ENCODE measurements at regions not wholly inside any gene's neighbourhood (a gene's known extent, or its start where the extent isn't known, plus 50 kb on each side); places are given as distances from the start of the nearest gene placed in this dataset.

DNA sequence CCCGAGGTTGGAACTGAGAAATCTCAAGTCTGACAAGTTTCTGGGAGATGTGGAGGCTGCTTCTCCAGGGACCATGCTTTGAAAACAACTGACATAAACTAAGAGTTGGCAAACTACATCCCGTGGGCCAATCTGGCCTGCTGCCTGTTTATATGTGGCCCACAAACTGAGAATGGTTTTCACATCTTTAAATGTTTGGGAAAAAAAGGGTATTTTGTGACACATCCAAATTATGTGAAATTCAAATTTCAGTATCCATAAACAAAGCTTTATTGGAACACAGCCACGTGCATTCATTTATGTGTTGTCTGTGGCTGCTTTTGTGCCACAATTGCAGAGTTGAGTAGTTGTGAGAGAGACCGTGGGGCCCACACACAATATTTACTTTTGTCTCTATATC, 163.8 kb upstream of the PIRT start:
- H3K4me1 ChIP-seq (ENCODE audit: control insufficient read depth, insufficient read depth, low read length) = peaks cover 4% of the 10 kb centered on the region
- no peaks in the 10 kb centered on the region for H3K36me3 ChIP-seq (ENCODE audit: control insufficient read depth, insufficient read depth, low read length)
- no CpG with 5 or more reads among the region's 4 CpGs for WGBS (ENCODE audit: insufficient coverage)
- H3K4me3 ChIP-seq (ENCODE audit: low read depth, low read length) = no peak overlapping the region
- peak in 1 of 6 donors; percentile 68 for DNase-seq (ENCODE audit: low read depth in 4 of 6, low spot score in 6 of 6)
- no peaks in the 10 kb centered on the region for H3K27me3 ChIP-seq (ENCODE audit: control insufficient read depth, insufficient read depth, low read length)
- no peaks in the 10 kb centered on the region for H3K9me3 ChIP-seq (ENCODE audit: control insufficient read depth, insufficient read depth, low read length)
- no peak overlapping the region for H3K27ac ChIP-seq (ENCODE audit: low read depth, low read length)

DNA sequence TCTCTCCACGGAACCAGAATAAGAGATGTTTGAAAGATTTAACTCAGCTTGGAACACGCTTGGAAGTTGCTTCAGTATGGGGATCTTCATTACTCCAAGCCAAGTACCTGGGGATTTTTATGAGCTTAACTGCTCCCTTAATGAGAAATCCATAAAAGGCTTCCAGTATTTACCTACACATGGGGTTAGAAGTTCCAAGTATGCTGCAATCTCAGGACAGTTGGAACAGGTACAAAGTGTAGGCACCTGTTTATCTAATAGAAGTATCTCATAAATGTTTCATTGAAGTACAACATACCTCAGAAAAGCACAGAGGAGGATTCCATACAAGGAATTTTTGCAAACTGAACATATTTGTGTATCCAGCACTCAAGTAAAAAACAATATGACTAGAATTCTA, 161.6 kb upstream of the PIRT start:
- DNase-seq (ENCODE audit: low read depth in 4 of 6, low spot score in 6 of 6) = no peak
- peaks cover 4% of the 10 kb centered on the region for H3K4me1 ChIP-seq (ENCODE audit: control insufficient read depth, insufficient read depth, low read length)
- H3K27ac ChIP-seq (ENCODE audit: low read depth, low read length) = no peak overlapping the region
- no peak overlapping the region for H3K4me3 ChIP-seq (ENCODE audit: low read depth, low read length)
- H3K27me3 ChIP-seq (ENCODE audit: control insufficient read depth, insufficient read depth, low read length) = no peaks in the 10 kb centered on the region
- no CpG with 5 or more reads among the region's 2 CpGs for WGBS (ENCODE audit: insufficient coverage)
- no peaks in the 10 kb centered on the region for H3K9me3 ChIP-seq (ENCODE audit: control insufficient read depth, insufficient read depth, low read length)
- H3K36me3 ChIP-seq (ENCODE audit: control insufficient read depth, insufficient read depth, low read length) = no peaks in the 10 kb centered on the region

- Histone ChIP-seq H3K36me3 (ENCODE audit: control insufficient read depth, insufficient read depth, low read length) (no peaks in the 10 kb centered on the region), H3K4me1 (ENCODE audit: control insufficient read depth, insufficient read depth, low read length) (no peaks in the 10 kb centered on the region), H3K27ac (ENCODE audit: low read depth, low read length) (no peak overlapping the region), H3K27me3 (ENCODE audit: control insufficient read depth, insufficient read depth, low read length) (no peaks in the 10 kb centered on the region), H3K9me3 (ENCODE audit: control insufficient read depth, insufficient read depth, low read length) (no peaks in the 10 kb centered on the region), H3K4me3 (ENCODE audit: low read depth, low read length) (no peak overlapping the region)
- no peak for DNase-seq (ENCODE audit: low read depth in 4 of 6, low spot score in 6 of 6)
- WGBS (ENCODE audit: insufficient coverage) = 83% methylated on average over 7 of the region's 7 CpGs
Observed at GRCh38 chr17:10993126-10993525, 155.2 kb upstream of the PIRT start.

GRCh38 chr17:10992106-10992880, 154.4 kb upstream of the PIRT start:
- H3K4me3 ChIP-seq (ENCODE audit: low read depth, low read length) = no peak overlapping the region
- H3K27ac ChIP-seq (ENCODE audit: low read depth, low read length) = no peak overlapping the region
- DNase-seq (ENCODE audit: low read depth in 4 of 6, low spot score in 6 of 6) = peak in 1 of 6 donors; percentile 94
- H3K27me3 ChIP-seq (ENCODE audit: control insufficient read depth, insufficient read depth, low read length) = no peaks in the 10 kb centered on the region
- WGBS (ENCODE audit: insufficient coverage) = 53% methylated on average over 8 of the region's 10 CpGs
- no peaks in the 10 kb centered on the region for H3K9me3 ChIP-seq (ENCODE audit: control insufficient read depth, insufficient read depth, low read length)
- H3K4me1 ChIP-seq (ENCODE audit: control insufficient read depth, insufficient read depth, low read length) = no peaks in the 10 kb centered on the region
- no peaks in the 10 kb centered on the region for H3K36me3 ChIP-seq (ENCODE audit: control insufficient read depth, insufficient read depth, low read length)

DNA sequence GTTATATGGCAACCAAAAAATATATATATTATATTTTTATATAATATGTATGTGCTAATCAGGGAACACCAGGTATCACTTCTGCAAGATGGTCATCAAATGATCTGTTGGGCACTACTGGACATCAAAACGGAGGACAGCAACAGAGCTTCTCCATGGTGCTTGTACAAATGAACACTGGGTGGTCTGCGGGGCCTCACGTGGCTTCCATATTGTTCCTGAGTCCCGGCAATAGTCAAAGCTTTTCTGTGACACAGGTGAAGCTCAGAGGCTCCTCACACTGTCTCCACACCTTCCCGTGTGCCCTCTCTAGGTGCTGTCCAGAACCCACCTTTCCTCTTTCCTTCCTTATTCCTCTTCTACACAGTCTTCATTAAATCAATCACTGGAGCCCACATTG, 149.9 kb upstream of the PIRT start:
- DNase-seq (ENCODE audit: low read depth in 4 of 6, low spot score in 6 of 6) = no peak
- WGBS (ENCODE audit: insufficient coverage) = 90% methylated on average over 5 of the region's 5 CpGs
- Histone ChIP-seq H3K9me3 (ENCODE audit: control insufficient read depth, insufficient read depth, low read length) (no peaks in the 10 kb centered on the region), H3K27me3 (ENCODE audit: control insufficient read depth, insufficient read depth, low read length) (no peaks in the 10 kb centered on the region), H3K27ac (ENCODE audit: low read depth, low read length) (no peak overlapping the region), H3K4me1 (ENCODE audit: control insufficient read depth, insufficient read depth, low read length) (peaks cover 5% of the 10 kb centered on the region), H3K4me3 (ENCODE audit: low read depth, low read length) (no peak overlapping the region), H3K36me3 (ENCODE audit: control insufficient read depth, insufficient read depth, low read length) (no peaks in the 10 kb centered on the region)

DNA sequence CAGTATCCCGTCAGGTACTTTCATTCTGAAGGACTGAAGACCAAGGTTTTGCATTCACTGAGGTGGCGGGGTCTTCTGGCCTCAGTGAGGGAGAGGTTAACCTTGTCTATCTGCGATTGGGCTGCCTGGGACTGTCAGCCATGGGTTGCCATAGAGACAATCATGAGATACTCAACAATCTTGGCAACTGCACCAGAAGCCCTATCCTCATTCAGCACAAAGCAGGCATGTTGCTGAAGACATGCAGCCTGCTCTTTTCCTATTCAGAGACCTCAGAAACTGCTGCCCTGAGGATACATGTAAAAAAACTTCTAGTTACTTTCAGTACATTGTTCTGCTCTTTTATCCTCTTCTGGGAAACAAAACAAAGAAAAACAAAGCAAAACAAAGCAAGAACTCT, 146.3 kb upstream of the PIRT start:
- Histone ChIP-seq H3K36me3 (ENCODE audit: control insufficient read depth, insufficient read depth, low read length) (no peaks in the 10 kb centered on the region), H3K4me1 (ENCODE audit: control insufficient read depth, insufficient read depth, low read length) (peaks cover 5% of the 10 kb centered on the region), H3K9me3 (ENCODE audit: control insufficient read depth, insufficient read depth, low read length) (no peaks in the 10 kb centered on the region), H3K4me3 (ENCODE audit: low read depth, low read length) (no peak overlapping the region), H3K27me3 (ENCODE audit: control insufficient read depth, insufficient read depth, low read length) (no peaks in the 10 kb centered on the region), H3K27ac (ENCODE audit: low read depth, low read length) (no peak overlapping the region)
- 73% methylated on average over 2 of the region's 3 CpGs for WGBS (ENCODE audit: insufficient coverage)
- DNase-seq (ENCODE audit: low read depth in 4 of 6, low spot score in 6 of 6) = peak in 2 of 6 donors; percentile 38 to 56

- Histone ChIP-seq H3K27ac (ENCODE audit: low read depth, low read length) (no peak overlapping the region), H3K4me1 (ENCODE audit: control insufficient read depth, insufficient read depth, low read length) (no peaks in the 10 kb centered on the region), H3K9me3 (ENCODE audit: control insufficient read depth, insufficient read depth, low read length) (no peaks in the 10 kb centered on the region), H3K4me3 (ENCODE audit: low read depth, low read length) (no peak overlapping the region), H3K36me3 (ENCODE audit: control insufficient read depth, insufficient read depth, low read length) (no peaks in the 10 kb centered on the region), H3K27me3 (ENCODE audit: control insufficient read depth, insufficient read depth, low read length) (no peaks in the 10 kb centered on the region)
- WGBS (ENCODE audit: insufficient coverage) = no CpG with 5 or more reads among the region's 4 CpGs
- no peak for DNase-seq (ENCODE audit: low read depth in 4 of 6, low spot score in 6 of 6)
Observed at GRCh38 chr17:10976401-10976800, 138.5 kb upstream of the PIRT start.

DNA sequence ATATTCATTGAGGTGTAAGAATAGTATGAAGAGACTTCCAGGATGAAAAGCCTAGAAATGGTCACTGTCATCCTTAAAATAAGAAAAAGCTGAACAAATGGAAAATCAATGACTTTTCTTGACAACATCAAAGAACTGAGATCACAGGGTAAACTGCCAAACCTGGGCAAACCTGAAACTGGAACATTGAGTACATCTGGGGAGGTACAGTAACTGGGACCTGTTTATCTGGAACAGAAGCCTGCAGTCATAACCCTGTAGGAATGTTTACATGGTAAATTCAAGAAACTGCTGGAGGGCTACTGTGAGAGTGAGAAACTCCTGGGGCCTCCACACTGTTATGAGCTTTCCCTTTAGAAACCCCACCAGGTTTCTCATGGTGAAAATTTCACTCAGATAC, 130.1 kb upstream of the PIRT start:
- Histone ChIP-seq H3K27me3 (ENCODE audit: control insufficient read depth, insufficient read depth, low read length) (no peaks in the 10 kb centered on the region), H3K9me3 (ENCODE audit: control insufficient read depth, insufficient read depth, low read length) (no peaks in the 10 kb centered on the region), H3K4me1 (ENCODE audit: control insufficient read depth, insufficient read depth, low read length) (no peaks in the 10 kb centered on the region), H3K36me3 (ENCODE audit: control insufficient read depth, insufficient read depth, low read length) (no peaks in the 10 kb centered on the region), H3K27ac (ENCODE audit: low read depth, low read length) (no peak overlapping the region), H3K4me3 (ENCODE audit: low read depth, low read length) (no peak overlapping the region)
- no peak for DNase-seq (ENCODE audit: low read depth in 4 of 6, low spot score in 6 of 6)

GRCh38 chr17:10956821-10957220, 118.9 kb upstream of the PIRT start:
- no peak overlapping the region for H3K27ac ChIP-seq (ENCODE audit: low read depth, low read length)
- peaks cover 1% of the 10 kb centered on the region for H3K9me3 ChIP-seq (ENCODE audit: control insufficient read depth, insufficient read depth, low read length)
- no peaks in the 10 kb centered on the region for H3K27me3 ChIP-seq (ENCODE audit: control insufficient read depth, insufficient read depth, low read length)
- H3K36me3 ChIP-seq (ENCODE audit: control insufficient read depth, insufficient read depth, low read length) = no peaks in the 10 kb centered on the region
- peak in 2 of 6 donors; percentile 9 to 61 for DNase-seq (ENCODE audit: low read depth in 4 of 6, low spot score in 6 of 6)
- H3K4me1 ChIP-seq (ENCODE audit: control insufficient read depth, insufficient read depth, low read length) = no peaks in the 10 kb centered on the region
- H3K4me3 ChIP-seq (ENCODE audit: low read depth, low read length) = no peak overlapping the region
- WGBS (ENCODE audit: insufficient coverage) = no CpG with 5 or more reads among the region's 1 CpG

GRCh38 chr17:10944819-10945218, 106.9 kb upstream of the PIRT start:
- H3K4me1 ChIP-seq (ENCODE audit: control insufficient read depth, insufficient read depth, low read length) = no peaks in the 10 kb centered on the region
- H3K27ac ChIP-seq (ENCODE audit: low read depth, low read length) = no peak overlapping the region
- H3K27me3 ChIP-seq (ENCODE audit: control insufficient read depth, insufficient read depth, low read length) = no peaks in the 10 kb centered on the region
- no peaks in the 10 kb centered on the region for H3K9me3 ChIP-seq (ENCODE audit: control insufficient read depth, insufficient read depth, low read length)
- WGBS (ENCODE audit: insufficient coverage) = 12% methylated on average over 3 of the region's 4 CpGs
- H3K36me3 ChIP-seq (ENCODE audit: control insufficient read depth, insufficient read depth, low read length) = no peaks in the 10 kb centered on the region
- no peak overlapping the region for H3K4me3 ChIP-seq (ENCODE audit: low read depth, low read length)
- no peak for DNase-seq (ENCODE audit: low read depth in 4 of 6, low spot score in 6 of 6)
